ENCODE measurements at regions not wholly inside any gene's neighbourhood (a gene's known extent, or its start where the extent isn't known, plus 50 kb on each side); places are given as distances from the start of the nearest gene placed in this dataset.
A peak's percentile ranks its signal among the peaks of the same experiment; 100 is the strongest.

GRCh38 chr6:26312096-26312463 is 52.9 kb upstream of the BTN3A2 start:
- peaks cover 10% of the 10 kb centered on the region for H3K23me2 ChIP-seq (ENCODE audit: insufficient read length, low read depth, low read length, poor library complexity, severe bottlenecking)
- no peak overlapping the region for H3K56ac ChIP-seq (ENCODE audit: insufficient read length, low read depth, low read length)
- no peak overlapping the region for H3K4ac ChIP-seq (ENCODE audit: low read depth, low read length)
- H3K23ac ChIP-seq (ENCODE audit: insufficient read length, low read depth, low read length): no peak overlapping the region
- H2BK15ac ChIP-seq (ENCODE audit: low read depth, low read length): no peak overlapping the region
- no CpG with 5 or more reads among the region's 6 CpGs for WGBS (ENCODE audit: extremely low coverage, insufficient read length, low lambda C conversion rate)
- no peak overlapping the region for H3K27ac Mint-ChIP-seq
- H3K27me3 ChIP-seq (ENCODE audit: insufficient read depth, low read length): no peaks in the 10 kb centered on the region
- H3K79me1 ChIP-seq (ENCODE audit: insufficient read depth, low read depth, low read length, poor library complexity, severe bottlenecking): no peaks in the 10 kb centered on the region
- no peak overlapping the region for H2BK120ac ChIP-seq (ENCODE audit: low read depth, low read length, poor library complexity, severe bottlenecking)
- no peak overlapping the region for H2BK20ac ChIP-seq (ENCODE audit: low read depth, low read length, poor library complexity, severe bottlenecking)
- H3K36me3 Mint-ChIP-seq (ENCODE audit: insufficient read depth in 1 of 3, low read depth in 3 of 3): no peaks in the 10 kb centered on the region
- H4K8ac ChIP-seq (replicated peaks; ENCODE audit: insufficient read length, low read depth, low read length): no peak overlapping the region
- no peak overlapping the region for H3K14ac ChIP-seq (ENCODE audit: insufficient read depth, low read length)
- no peak overlapping the region for H2BK12ac ChIP-seq (ENCODE audit: insufficient read length, low read depth, low read length)
- peaks cover 12% of the 10 kb centered on the region; the same call in 1 of the 2 replicates for H3K27me3 Mint-ChIP-seq (ENCODE audit: low read depth)
- H3K18ac ChIP-seq (ENCODE audit: insufficient read length, low read depth, low read length): no peak overlapping the region
- no peak overlapping the region for H2AK5ac ChIP-seq (ENCODE audit: insufficient read length, low read length)
- H3T11ph ChIP-seq (ENCODE audit: low read length): no peak overlapping the region
- peak overlapping the region; percentile 80 for H3K4me2 ChIP-seq (ENCODE audit: insufficient read depth, insufficient read length, low read length)
- no peaks in the 10 kb centered on the region; a peak in 1 of 5 replicates for H3K9me3 Mint-ChIP-seq
- H3K9me3 ChIP-seq (ENCODE audit: control insufficient read depth, low read depth, low read length): no peaks in the 10 kb centered on the region
- no peaks in the 10 kb centered on the region for H4K20me1 ChIP-seq (ENCODE audit: control insufficient read depth, insufficient read depth, insufficient read length)
- no peak overlapping the region for H3K27ac ChIP-seq (ENCODE audit: insufficient read length, low read depth, low read length)
- H2AFZ ChIP-seq (ENCODE audit: low read length): no peak overlapping the region
- no peak overlapping the region for H4K5ac ChIP-seq (ENCODE audit: insufficient read length, low read depth, low read length)
- peak overlapping the region; percentile 86 to 96 for H3K4me3 Mint-ChIP-seq
- DNase-seq: no peak
- H3K4me1 ChIP-seq (ENCODE audit: insufficient read depth, low read length): no peaks in the 10 kb centered on the region
- no peak for TF ChIP-seq CTCF (conservative IDR thresholded peaks at IDR 0.05)
- no peaks in the 10 kb centered on the region for H3K79me2 ChIP-seq (ENCODE audit: insufficient read depth, low read length)
- no peak overlapping the region for H2BK5ac ChIP-seq (ENCODE audit: insufficient read length, low read length)
- H3K9ac ChIP-seq (ENCODE audit: extremely low read depth, insufficient read length, low read length): peak overlapping the region; percentile 45
- peaks cover 4 to 11% of the 10 kb centered on the region in 2 experiments for H3K4me1 Mint-ChIP-seq
- H4K91ac ChIP-seq (ENCODE audit: insufficient read length, low read depth, low read length): no peak overlapping the region

All from H9 (cell line).